Gastrocnemius medialis (tissue), 4 donors: ENCODE measurements at regions not wholly inside any gene's neighbourhood (a gene's known extent, or its start where the extent isn't known, plus 50 kb on each side); places are given as distances from the start of the nearest gene placed in this dataset.

ENCODE experiments used
- ATAC-seq, 2 donors: fragments of 150-250 bp; one replicate each; pipeline ENCODE4 v1.9.1; 2016
- DNase-seq, 2 donors: peaks; one replicate each; pipeline ENCODE4 v3.0.0-alpha.2; 2019
- H3K27ac ChIP-seq, 4 donors: fragments of 200-600 bp; sonication (generic); 1 replicate in 1 of 4; 2 replicates in 3 of 4; pipeline ENCODE4 v1.5.1; 2016 to 2018; ENCODE audit warnings: mild to moderate bottlenecking in 2 of 4, moderate library complexity in 1 of 4
- H3K27me3 ChIP-seq, 3 donors: fragments of 200-600 bp; sonication (generic) in 2 of 3; 1 replicate in 1 of 3; 2 replicates in 2 of 3; pipeline versions ENCODE4 v1.5.1 to v1.6.0; 2016 to 2019; ENCODE audit warnings: mild to moderate bottlenecking in 1 of 3, moderate library complexity in 1 of 3
- H3K36me3 ChIP-seq, 2 donors: fragments of 200-600 bp; sonication (generic) in 1 of 2; one replicate each; pipeline ENCODE4 v1.5.1; 2017 to 2018
- H3K4me1 ChIP-seq, 2 donors: fragments of 200-600 bp; sonication (generic) in 1 of 2; one replicate each; pipeline ENCODE4 v1.5.1; 2016 to 2017; ENCODE audit warnings: mild to moderate bottlenecking in 2 of 2
- H3K4me3 ChIP-seq, 4 donors: fragments of 200-600 bp; sonication (generic) in 3 of 4; 1 replicate in 1 of 4; 2 replicates in 3 of 4; pipeline ENCODE4 v1.5.1; 2016 to 2019; ENCODE audit warnings: mild to moderate bottlenecking in 2 of 4
- H3K9me3 ChIP-seq, 3 donors: fragments of 200-600 bp; sonication (generic) in 2 of 3; 1 replicate in 1 of 3; 2 replicates in 2 of 3; pipeline ENCODE4 v1.5.1; 2016 to 2019
- POLR2A ChIP-seq, 2 donors: fragments of 450-650 bp; IDR thresholded peaks; one replicate each; pipeline ENCODE4 v1.6.1; 2017; ENCODE audit warnings: antibody characterized with exemption in 2 of 2, mild to moderate bottlenecking in 2 of 2, moderate library complexity in 2 of 2
- in situ Hi-C, 4 donors: fragments of 200-750 bp; cut with MboI; loops; one replicate each; pipeline versions ENCODE4 v1.15.0 to v1.8.0; 2017; ENCODE audit warnings: low sequenced_read_pairs in 4 of 4
- intact Hi-C: fragments of 100-400 bp; cut with DNase I; formaldehyde crosslinking; loops from one replicate; pipeline ENCODE4 v1.15.1; 2023; ENCODE audit warnings: low total_unique reads
- TF ChIP-seq, protein P1 (sequence below), 5 experiments: fragments of 450-650 bp in 3 of 5; fragments of 200-600 bp in 2 of 5; sonication (generic) in 2 of 5; IDR thresholded peaks in 4 of 5; conservative IDR thresholded peaks in 1 of 5; 1 replicate in 4 of 5; 2 replicates in 1 of 5; pipeline ENCODE4 v1.5.1; 2016 to 2019; ENCODE audit warnings: antibody characterized with exemption in 5 of 5, mild to moderate bottlenecking in 3 of 5, moderate library complexity in 3 of 5

DNA sequence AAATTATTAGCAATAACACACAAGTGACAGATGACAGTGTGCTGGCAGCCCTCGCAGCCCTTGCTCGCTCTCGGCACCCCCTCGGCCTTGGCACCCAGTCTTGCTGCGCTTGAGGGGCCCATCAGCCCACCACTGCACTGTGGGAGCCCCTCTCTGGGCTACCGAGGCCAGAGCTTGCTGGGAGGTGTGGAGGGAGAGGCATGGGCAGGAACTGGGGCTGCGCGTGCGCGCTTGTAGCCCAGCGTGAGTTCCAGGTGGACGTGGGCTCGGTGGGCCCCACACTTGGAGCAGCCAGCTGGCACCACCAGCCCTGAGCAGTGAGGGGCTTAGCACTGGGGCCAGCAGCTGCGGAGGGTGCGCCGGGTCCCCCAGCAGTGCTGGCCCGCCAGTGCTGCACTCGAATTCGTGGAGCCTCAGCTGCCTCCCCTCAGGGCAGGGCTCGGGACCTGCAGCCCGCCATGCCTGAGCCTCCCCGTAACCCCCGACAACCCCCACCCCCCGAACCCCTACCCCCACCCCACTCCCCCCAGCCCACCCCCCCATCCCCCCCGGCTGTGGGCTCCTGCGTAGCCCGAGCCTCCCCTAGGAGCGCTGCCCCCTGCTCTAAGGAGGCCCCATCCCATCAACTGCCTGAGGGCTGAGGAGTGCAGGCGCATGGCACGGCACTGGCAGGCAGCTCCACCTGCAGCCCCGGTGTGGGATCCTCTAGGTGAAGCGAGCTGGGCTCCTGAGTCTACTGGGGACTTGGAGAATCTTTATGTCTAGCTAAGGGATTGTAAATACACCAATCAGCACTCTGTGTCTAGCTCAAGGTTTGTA lies 240.9 kb downstream of the TRIM36 start:
- no peak overlapping the region for H3K4me3 ChIP-seq
- H3K9me3 ChIP-seq = no peaks in the 10 kb centered on the region
- in situ Hi-C loops (no loop called here), intact Hi-C loops (no loop called here)
- TF ChIP-seq, protein P1, sequence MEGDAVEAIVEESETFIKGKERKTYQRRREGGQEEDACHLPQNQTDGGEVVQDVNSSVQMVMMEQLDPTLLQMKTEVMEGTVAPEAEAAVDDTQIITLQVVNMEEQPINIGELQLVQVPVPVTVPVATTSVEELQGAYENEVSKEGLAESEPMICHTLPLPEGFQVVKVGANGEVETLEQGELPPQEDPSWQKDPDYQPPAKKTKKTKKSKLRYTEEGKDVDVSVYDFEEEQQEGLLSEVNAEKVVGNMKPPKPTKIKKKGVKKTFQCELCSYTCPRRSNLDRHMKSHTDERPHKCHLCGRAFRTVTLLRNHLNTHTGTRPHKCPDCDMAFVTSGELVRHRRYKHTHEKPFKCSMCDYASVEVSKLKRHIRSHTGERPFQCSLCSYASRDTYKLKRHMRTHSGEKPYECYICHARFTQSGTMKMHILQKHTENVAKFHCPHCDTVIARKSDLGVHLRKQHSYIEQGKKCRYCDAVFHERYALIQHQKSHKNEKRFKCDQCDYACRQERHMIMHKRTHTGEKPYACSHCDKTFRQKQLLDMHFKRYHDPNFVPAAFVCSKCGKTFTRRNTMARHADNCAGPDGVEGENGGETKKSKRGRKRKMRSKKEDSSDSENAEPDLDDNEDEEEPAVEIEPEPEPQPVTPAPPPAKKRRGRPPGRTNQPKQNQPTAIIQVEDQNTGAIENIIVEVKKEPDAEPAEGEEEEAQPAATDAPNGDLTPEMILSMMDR (IDR thresholded peaks at IDR 0.05 in 4 of 5, conservative IDR thresholded peaks at IDR 0.05 in 1 of 5) = no peak
- TF ChIP-seq POLR2A (IDR thresholded peaks at IDR 0.05) = no peak
- H3K4me1 ChIP-seq = no peaks in the 10 kb centered on the region
- no peak for DNase-seq
- H3K36me3 ChIP-seq = no peaks in the 10 kb centered on the region
- no peak for ATAC-seq
- H3K27ac ChIP-seq = no peak overlapping the region
- H3K27me3 ChIP-seq = no peaks in the 10 kb centered on the region

- Histone ChIP-seq H3K36me3 (no peaks in the 10 kb centered on the region), H3K27ac (no peak overlapping the region), H3K9me3 (no peaks in the 10 kb centered on the region), H3K4me1 (no peaks in the 10 kb centered on the region), H3K4me3 (no peak overlapping the region), H3K27me3 (no peaks in the 10 kb centered on the region)
- no peak for DNase-seq
- in situ Hi-C loops = no loop called here
- intact Hi-C loops = no loop called here
- TF ChIP-seq, protein P1 (IDR thresholded peaks at IDR 0.05 in 4 of 5, conservative IDR thresholded peaks at IDR 0.05 in 1 of 5) = no peak
- no peak for TF ChIP-seq POLR2A (IDR thresholded peaks at IDR 0.05)
- ATAC-seq = no peak
Observed at GRCh38 chr5:114924769-114925168, 244.9 kb downstream of the TRIM36 start.

GRCh38 chr5:114912189-114912920 lies 257.4 kb downstream of the TRIM36 start:
- ATAC-seq (no peak), DNase-seq (no peak)
- intact Hi-C loops (no loop called here), in situ Hi-C loops (no loop called here)
- Histone ChIP-seq H3K36me3 (no peaks in the 10 kb centered on the region), H3K4me1 (no peaks in the 10 kb centered on the region), H3K9me3 (no peaks in the 10 kb centered on the region), H3K4me3 (no peak overlapping the region), H3K27me3 (no peaks in the 10 kb centered on the region), H3K27ac (no peak overlapping the region)
- no peak for TF ChIP-seq POLR2A (IDR thresholded peaks at IDR 0.05)
- TF ChIP-seq, protein P1 (IDR thresholded peaks at IDR 0.05 in 4 of 5, conservative IDR thresholded peaks at IDR 0.05 in 1 of 5) = no peak

DNA sequence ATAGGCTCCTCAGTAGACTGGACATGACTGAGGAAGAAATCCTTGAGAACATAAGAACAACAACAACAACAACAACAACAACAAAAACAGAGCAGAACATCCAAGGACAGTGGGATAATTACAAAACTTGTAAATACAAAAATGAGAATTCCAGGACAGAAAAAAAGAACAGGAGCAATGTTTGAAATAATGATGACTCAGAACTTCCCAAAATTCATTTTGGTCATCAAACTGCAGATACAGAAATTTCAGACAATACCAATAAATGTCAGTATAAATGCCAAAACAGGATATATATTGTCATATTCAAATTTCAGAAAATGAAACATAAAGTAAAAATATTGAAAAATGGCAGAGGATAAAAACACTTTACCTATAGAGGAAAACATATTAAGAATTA lies 259.0 kb downstream of the TRIM36 start:
- TF ChIP-seq POLR2A (IDR thresholded peaks at IDR 0.05) = no peak
- TF ChIP-seq, protein P1 (IDR thresholded peaks at IDR 0.05 in 4 of 5, conservative IDR thresholded peaks at IDR 0.05 in 1 of 5) = no peak
- in situ Hi-C loops (no loop called here), intact Hi-C loops (no loop called here)

More for the DNA sequence above, 259.0 kb downstream of the TRIM36 start:
- Histone ChIP-seq H3K9me3 (no peaks in the 10 kb centered on the region), H3K27ac (no peak overlapping the region), H3K27me3 (no peaks in the 10 kb centered on the region), H3K36me3 (no peaks in the 10 kb centered on the region), H3K4me1 (no peaks in the 10 kb centered on the region), H3K4me3 (no peak overlapping the region)
- ATAC-seq = no peak
- no peak for DNase-seq
